ENCODE measurements at regions not wholly inside any gene's neighbourhood (a gene's known extent, or its start where the extent isn't known, plus 50 kb on each side); places are given as distances from the start of the nearest gene placed in this dataset.

DNA sequence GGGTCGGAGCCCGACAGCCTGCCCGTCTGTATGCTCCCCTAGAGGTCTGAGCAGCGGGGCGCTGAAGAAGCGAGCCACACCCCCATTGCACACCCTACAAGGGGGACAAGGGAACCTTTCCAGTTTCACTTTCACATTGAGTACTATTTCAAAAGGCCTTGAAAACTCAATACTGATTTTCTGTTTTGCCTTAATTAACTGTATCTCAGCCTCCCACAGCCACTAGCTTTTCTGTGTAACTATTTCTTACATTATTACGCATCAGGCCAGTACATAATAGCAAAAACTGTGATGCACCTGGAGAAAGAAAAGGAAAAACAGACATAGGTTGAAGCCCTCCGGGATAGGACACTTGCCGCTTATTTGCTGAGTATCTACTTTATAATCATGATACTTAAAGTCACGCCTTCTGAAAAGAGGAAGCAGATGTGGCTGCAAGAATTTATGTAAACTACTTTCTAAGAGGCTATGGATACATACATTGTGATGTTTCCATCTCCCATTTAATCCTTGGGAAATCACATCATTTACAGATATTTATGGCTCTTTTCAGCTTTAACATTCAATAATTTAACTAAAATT is 1719.5 kb downstream of the MRPL39 start:
- H4K91ac ChIP-seq (ENCODE audit: insufficient read depth, low read depth, low read length): no peak overlapping the region
- no peak overlapping the region for H3K14ac ChIP-seq (replicated peaks; ENCODE audit: low read depth, low read length)
- no TSS peak for BruUV-seq (replicated peaks)
- dilution Hi-C loops (cut with HindIII; ENCODE audit: low sequenced_read_pairs, unreplicated experiment) (no loop called here), intact Hi-C loops (cut with micrococcal nuclease) (no loop called here), in situ Hi-C loops (cut with MboI; ENCODE audit: low sequenced_read_pairs) (no loop called here)
- no peak overlapping the region for H3K18ac ChIP-seq (ENCODE audit: low read depth, low read length)
- H3K56ac ChIP-seq (ENCODE audit: extremely low read depth, insufficient read depth, low read length): no peak overlapping the region
- H3K9ac ChIP-seq (ENCODE audit: low read depth, low read length): no peak overlapping the region
- no peaks in the 10 kb centered on the region for H3K9me1 ChIP-seq (ENCODE audit: insufficient read depth, low read length)
- WGBS, 2 experiments (ENCODE audit: extremely low coverage in 2 of 2, insufficient read length in 1 of 2): no CpG with 5 or more reads among the region's 10 CpGs
- H2BK20ac ChIP-seq (ENCODE audit: low read depth, low read length): no peak overlapping the region
- no peak overlapping the region for H3K27ac ChIP-seq (ENCODE audit: insufficient read depth, low read length)
- no peak for ATAC-seq (ENCODE audit: low read depth)
- no peak for TF ChIP-seq MXI1 (IDR thresholded peaks at IDR 0.05; ENCODE audit: borderline replicate concordance, low read depth, low read length)
- TF ChIP-seq, protein P1, sequence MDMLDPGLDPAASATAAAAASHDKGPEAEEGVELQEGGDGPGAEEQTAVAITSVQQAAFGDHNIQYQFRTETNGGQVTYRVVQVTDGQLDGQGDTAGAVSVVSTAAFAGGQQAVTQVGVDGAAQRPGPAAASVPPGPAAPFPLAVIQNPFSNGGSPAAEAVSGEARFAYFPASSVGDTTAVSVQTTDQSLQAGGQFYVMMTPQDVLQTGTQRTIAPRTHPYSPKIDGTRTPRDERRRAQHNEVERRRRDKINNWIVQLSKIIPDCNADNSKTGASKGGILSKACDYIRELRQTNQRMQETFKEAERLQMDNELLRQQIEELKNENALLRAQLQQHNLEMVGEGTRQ (IDR thresholded peaks at IDR 0.05; ENCODE audit: low read depth, low read length): no peak
- TF ChIP-seq BHLHE40 (IDR thresholded peaks at IDR 0.05; ENCODE audit: low read depth, low read length): no peak
- TF ChIP-seq, protein P2, sequence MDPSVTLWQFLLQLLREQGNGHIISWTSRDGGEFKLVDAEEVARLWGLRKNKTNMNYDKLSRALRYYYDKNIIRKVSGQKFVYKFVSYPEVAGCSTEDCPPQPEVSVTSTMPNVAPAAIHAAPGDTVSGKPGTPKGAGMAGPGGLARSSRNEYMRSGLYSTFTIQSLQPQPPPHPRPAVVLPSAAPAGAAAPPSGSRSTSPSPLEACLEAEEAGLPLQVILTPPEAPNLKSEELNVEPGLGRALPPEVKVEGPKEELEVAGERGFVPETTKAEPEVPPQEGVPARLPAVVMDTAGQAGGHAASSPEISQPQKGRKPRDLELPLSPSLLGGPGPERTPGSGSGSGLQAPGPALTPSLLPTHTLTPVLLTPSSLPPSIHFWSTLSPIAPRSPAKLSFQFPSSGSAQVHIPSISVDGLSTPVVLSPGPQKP (IDR thresholded peaks at IDR 0.05; ENCODE audit: borderline replicate concordance, low read depth, low read length): no peak
- no peak for TF ChIP-seq NFE2L2 (IDR thresholded peaks at IDR 0.05; ENCODE audit: low read depth, low read length)
- TF ChIP-seq SMC3 (IDR thresholded peaks at IDR 0.05; ENCODE audit: low read depth, low read length): no peak
- no peak for TF ChIP-seq RCOR1 (IDR thresholded peaks at IDR 0.05; ENCODE audit: insufficient replicate concordance, low read length)
- no peak for TF ChIP-seq MAFK (IDR thresholded peaks at IDR 0.05; ENCODE audit: low read depth, low read length)
- TF ChIP-seq CHD1 (IDR thresholded peaks at IDR 0.05; ENCODE audit: low read depth, low read length): no peak
- TF ChIP-seq, protein P3, sequence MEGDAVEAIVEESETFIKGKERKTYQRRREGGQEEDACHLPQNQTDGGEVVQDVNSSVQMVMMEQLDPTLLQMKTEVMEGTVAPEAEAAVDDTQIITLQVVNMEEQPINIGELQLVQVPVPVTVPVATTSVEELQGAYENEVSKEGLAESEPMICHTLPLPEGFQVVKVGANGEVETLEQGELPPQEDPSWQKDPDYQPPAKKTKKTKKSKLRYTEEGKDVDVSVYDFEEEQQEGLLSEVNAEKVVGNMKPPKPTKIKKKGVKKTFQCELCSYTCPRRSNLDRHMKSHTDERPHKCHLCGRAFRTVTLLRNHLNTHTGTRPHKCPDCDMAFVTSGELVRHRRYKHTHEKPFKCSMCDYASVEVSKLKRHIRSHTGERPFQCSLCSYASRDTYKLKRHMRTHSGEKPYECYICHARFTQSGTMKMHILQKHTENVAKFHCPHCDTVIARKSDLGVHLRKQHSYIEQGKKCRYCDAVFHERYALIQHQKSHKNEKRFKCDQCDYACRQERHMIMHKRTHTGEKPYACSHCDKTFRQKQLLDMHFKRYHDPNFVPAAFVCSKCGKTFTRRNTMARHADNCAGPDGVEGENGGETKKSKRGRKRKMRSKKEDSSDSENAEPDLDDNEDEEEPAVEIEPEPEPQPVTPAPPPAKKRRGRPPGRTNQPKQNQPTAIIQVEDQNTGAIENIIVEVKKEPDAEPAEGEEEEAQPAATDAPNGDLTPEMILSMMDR (conservative IDR thresholded peaks at IDR 0.05; ENCODE audit: low read depth, low read length): no peak
- TF ChIP-seq RFX5 (IDR thresholded peaks at IDR 0.05; ENCODE audit: low read depth, low read length): no peak
- no peak for TF ChIP-seq CEBPB (IDR thresholded peaks at IDR 0.05; ENCODE audit: low read depth, low read length)
- no peak for TF ChIP-seq MAZ (IDR thresholded peaks at IDR 0.05; ENCODE audit: borderline replicate concordance, low read depth, low read length)
- TF ChIP-seq RAD21 (IDR thresholded peaks at IDR 0.05; ENCODE audit: low read length): no peak
- TF ChIP-seq POLR2A (IDR thresholded peaks at IDR 0.05; ENCODE audit: low read depth, low read length): no peak
- TF ChIP-seq FOS (IDR thresholded peaks at IDR 0.05; ENCODE audit: low read depth, low read length): no peak
- no peak overlapping the region for H3K4ac ChIP-seq (ENCODE audit: low read depth, low read length)
- H3K4me3 ChIP-seq (ENCODE audit: insufficient read depth, low read depth, low read length): no peak overlapping the region
- H3K4me1 ChIP-seq (ENCODE audit: control insufficient read depth, insufficient read depth, low read length): no peaks in the 10 kb centered on the region
- ChIA-PET CTCF (no interaction called here), POLR2A (ENCODE audit: unreplicated experiment) (no interaction called here)
- H2AK5ac ChIP-seq (ENCODE audit: low read depth, low read length): no peak overlapping the region
- no peak overlapping the region for H2AFZ ChIP-seq (replicated peaks; ENCODE audit: low read length, poor library complexity)
- H3K27me3 ChIP-seq (ENCODE audit: control insufficient read depth, insufficient read depth, low read length): no peaks in the 10 kb centered on the region
- H2BK5ac ChIP-seq (ENCODE audit: low read depth, low read length, poor library complexity, severe bottlenecking): no peak overlapping the region
- no peaks in the 10 kb centered on the region for H4K20me1 ChIP-seq (ENCODE audit: insufficient read depth, low read length)
- H3K79me1 ChIP-seq (ENCODE audit: low read depth in 1 of 2, low read length in 2 of 2): no peaks in the 10 kb centered on the region
- H3K23ac ChIP-seq (ENCODE audit: low read depth, low read length): no peak overlapping the region
- no peak for DNase-seq
- no peaks in the 10 kb centered on the region for H3K36me3 ChIP-seq (ENCODE audit: control insufficient read depth, insufficient read depth, low read length)
- no peak overlapping the region for H2BK15ac ChIP-seq (ENCODE audit: low read depth, low read length)
- no peak overlapping the region for H2BK120ac ChIP-seq (ENCODE audit: low read depth, low read length)
- H4K5ac ChIP-seq (ENCODE audit: low read depth, low read length): no peak overlapping the region
- no peak overlapping the region for H2AK9ac ChIP-seq (replicated peaks; ENCODE audit: low read depth, low read length, poor library complexity)
- peaks cover 3% of the 10 kb centered on the region; the same call in 1 of the 2 replicates for H3K9me3 ChIP-seq (ENCODE audit: control insufficient read depth, insufficient read depth, low read length)
- H3K4me2 ChIP-seq (ENCODE audit: low read depth, low read length): no peak overlapping the region
- no peak overlapping the region for H4K8ac ChIP-seq (ENCODE audit: low read depth in 2 of 2, low read length in 2 of 2)

Data from IMR-90 (cell line).